ENCODE measurements at regions not wholly inside any gene's neighbourhood (a gene's known extent, or its start where the extent isn't known, plus 50 kb on each side); places are given as distances from the start of the nearest gene placed in this dataset.
A peak's percentile ranks its signal among the peaks of the same experiment; 100 is the strongest.

- Histone ChIP-seq H4K20me1 (ENCODE audit: insufficient read depth, low read length) (no peaks in the 10 kb centered on the region), H3K9me3 (ENCODE audit: insufficient read depth, low read length) (no peaks in the 10 kb centered on the region), H3K4me3 (ENCODE audit: low read length) (no peak overlapping the region), H3K4me1 (ENCODE audit: low read length) (no peaks in the 10 kb centered on the region), H3K4me2 (ENCODE audit: low read length) (no peak overlapping the region), H3K36me3 (replicated peaks; ENCODE audit: low read depth, low read length) (no peaks in the 10 kb centered on the region), H2AFZ (ENCODE audit: low read depth, low read length) (no peak overlapping the region), H3K27me3 (ENCODE audit: low read depth, low read length) (peaks cover 4% of the 10 kb centered on the region; the same call in 1 of the 2 replicates), H3K27ac (ENCODE audit: low read length) (no peak overlapping the region), H3K9ac (ENCODE audit: low read length) (no peak overlapping the region), H3K79me2 (ENCODE audit: low read length) (no peaks in the 10 kb centered on the region)
- TF ChIP-seq CTCF (IDR thresholded peaks at IDR 0.05; ENCODE audit: low read depth, low read length) (peak; percentile 34), EZH2phosphoT487 (IDR thresholded peaks at IDR 0.05; ENCODE audit: low read depth) (no peak)
Measured at GRCh38 chr14:66121859-66122258, 364.3 kb upstream of the CCDC196 start.

GRCh38 chr14:66129224-66129623 is 356.9 kb upstream of the CCDC196 start:
- Histone ChIP-seq H3K79me2 (ENCODE audit: low read length) (no peaks in the 10 kb centered on the region), H2AFZ (ENCODE audit: low read depth, low read length) (no peak overlapping the region), H4K20me1 (ENCODE audit: insufficient read depth, low read length) (no peaks in the 10 kb centered on the region), H3K4me1 (ENCODE audit: low read length) (no peaks in the 10 kb centered on the region), H3K4me2 (ENCODE audit: low read length) (no peak overlapping the region), H3K9me3 (ENCODE audit: insufficient read depth, low read length) (no peaks in the 10 kb centered on the region), H3K36me3 (replicated peaks; ENCODE audit: low read depth, low read length) (no peaks in the 10 kb centered on the region), H3K27me3 (ENCODE audit: low read depth, low read length) (no peaks in the 10 kb centered on the region), H3K9ac (ENCODE audit: low read length) (no peak overlapping the region), H3K4me3 (ENCODE audit: low read length) (no peak overlapping the region), H3K27ac (ENCODE audit: low read length) (no peak overlapping the region)
- no peak for TF ChIP-seq CTCF (IDR thresholded peaks at IDR 0.05; ENCODE audit: low read depth, low read length)
- no peak for TF ChIP-seq EZH2phosphoT487 (IDR thresholded peaks at IDR 0.05; ENCODE audit: low read depth)

- no peaks in the 10 kb centered on the region for H3K4me1 ChIP-seq (ENCODE audit: low read length)
- no peak overlapping the region for H3K9ac ChIP-seq (ENCODE audit: low read length)
- H3K27me3 ChIP-seq (ENCODE audit: low read depth, low read length): no peaks in the 10 kb centered on the region
- H2AFZ ChIP-seq (ENCODE audit: low read depth, low read length): no peak overlapping the region
- no peaks in the 10 kb centered on the region for H4K20me1 ChIP-seq (ENCODE audit: insufficient read depth, low read length)
- no peaks in the 10 kb centered on the region for H3K79me2 ChIP-seq (ENCODE audit: low read length)
- no peaks in the 10 kb centered on the region for H3K36me3 ChIP-seq (replicated peaks; ENCODE audit: low read depth, low read length)
- H3K4me3 ChIP-seq (ENCODE audit: low read length): no peak overlapping the region
- no peak for TF ChIP-seq EZH2phosphoT487 (IDR thresholded peaks at IDR 0.05; ENCODE audit: low read depth)
- TF ChIP-seq CTCF (IDR thresholded peaks at IDR 0.05; ENCODE audit: low read depth, low read length): no peak
- no peak overlapping the region for H3K4me2 ChIP-seq (ENCODE audit: low read length)
- no peaks in the 10 kb centered on the region for H3K9me3 ChIP-seq (ENCODE audit: insufficient read depth, low read length)
- no peak overlapping the region for H3K27ac ChIP-seq (ENCODE audit: low read length)
Measured at GRCh38 chr14:66131111-66131510, 355.1 kb upstream of the CCDC196 start.

- H3K9ac ChIP-seq (ENCODE audit: low read length): no peak overlapping the region
Measured at GRCh38 chr14:66133666-66134065, 352.5 kb upstream of the CCDC196 start.

More at GRCh38 chr14:66133666-66134065, 352.5 kb upstream of the CCDC196 start:
- TF ChIP-seq EZH2phosphoT487 (IDR thresholded peaks at IDR 0.05; ENCODE audit: low read depth) (no peak), CTCF (IDR thresholded peaks at IDR 0.05; ENCODE audit: low read depth, low read length) (no peak)
- no peak overlapping the region for H2AFZ ChIP-seq (ENCODE audit: low read depth, low read length)
- no peaks in the 10 kb centered on the region for H3K36me3 ChIP-seq (replicated peaks; ENCODE audit: low read depth, low read length)
- no peaks in the 10 kb centered on the region for H4K20me1 ChIP-seq (ENCODE audit: insufficient read depth, low read length)
- H3K79me2 ChIP-seq (ENCODE audit: low read length): no peaks in the 10 kb centered on the region
- H3K9me3 ChIP-seq (ENCODE audit: insufficient read depth, low read length): no peaks in the 10 kb centered on the region
- H3K4me2 ChIP-seq (ENCODE audit: low read length): no peak overlapping the region
- no peak overlapping the region for H3K4me3 ChIP-seq (ENCODE audit: low read length)
- H3K4me1 ChIP-seq (ENCODE audit: low read length): no peaks in the 10 kb centered on the region
- no peaks in the 10 kb centered on the region for H3K27me3 ChIP-seq (ENCODE audit: low read depth, low read length)
- no peak overlapping the region for H3K27ac ChIP-seq (ENCODE audit: low read length)
